GM12878 (cell line): ENCODE measurements at regions not wholly inside any gene's neighbourhood (a gene's known extent, or its start where the extent isn't known, plus 50 kb on each side); places are given as distances from the start of the nearest gene placed in this dataset.

Experiments
- CHD4 ChIP-seq: fragments of 200-600 bp; sonication (generic); IDR thresholded peaks from 2 replicates; pipeline ENCODE4 v1.6.1; 2016; ENCODE audit warnings: mild to moderate bottlenecking
- HDAC2 ChIP-seq: fragments of 200-600 bp; sonication (generic); IDR thresholded peaks from 2 replicates; pipeline ENCODE4 v1.6.1; 2017
- NFIC ChIP-seq: IDR thresholded peaks from 2 replicates; pipeline ENCODE4 v1.6.1; 2012; ENCODE audit warnings: low read depth, mild to moderate bottlenecking, inconsistent platforms, low read length, moderate library complexity
- SKIL ChIP-seq: fragments of 450-650 bp; IDR thresholded peaks from 2 replicates; pipeline ENCODE4 v1.6.1; 2017; ENCODE audit warnings: mild to moderate bottlenecking, low read depth, inconsistent platforms; ENCODE audit not compliant: poor library complexity, severe bottlenecking
- TBL1XR1 ChIP-seq: IDR thresholded peaks from 2 replicates; pipeline ENCODE4 v1.6.1; 2012; ENCODE audit warnings: low read depth, low read length, improper control_type of control experiment
- ZBTB33 ChIP-seq: fragments of 450-650 bp; IDR thresholded peaks from 2 replicates; pipeline ENCODE4 v1.6.1; 2017; ENCODE audit warnings: mild to moderate bottlenecking
- ZNF274 ChIP-seq: IDR thresholded peaks from one replicate; pipeline ENCODE4 v1.8.0; 2011; ENCODE audit not compliant: insufficient read length, insufficient read depth
- TF ChIP-seq, protein P1 (sequence below), 3 experiments: IDR thresholded peaks in 2 of 3; conservative IDR thresholded peaks in 1 of 3; 2 replicates each; pipeline ENCODE4 v1.5.1; 2011; ENCODE audit warnings: low read depth in 3 of 3, low read length in 3 of 3, mild to moderate bottlenecking in 3 of 3, control low read depth in 2 of 3, moderate library complexity in 2 of 3, inconsistent platforms in 1 of 3, mixed read lengths in 1 of 3; ENCODE audit not compliant: control insufficient read depth in 2 of 3, insufficient read depth in 1 of 3; ENCODE audit errors: extremely low read depth in 1 of 3

DNA sequence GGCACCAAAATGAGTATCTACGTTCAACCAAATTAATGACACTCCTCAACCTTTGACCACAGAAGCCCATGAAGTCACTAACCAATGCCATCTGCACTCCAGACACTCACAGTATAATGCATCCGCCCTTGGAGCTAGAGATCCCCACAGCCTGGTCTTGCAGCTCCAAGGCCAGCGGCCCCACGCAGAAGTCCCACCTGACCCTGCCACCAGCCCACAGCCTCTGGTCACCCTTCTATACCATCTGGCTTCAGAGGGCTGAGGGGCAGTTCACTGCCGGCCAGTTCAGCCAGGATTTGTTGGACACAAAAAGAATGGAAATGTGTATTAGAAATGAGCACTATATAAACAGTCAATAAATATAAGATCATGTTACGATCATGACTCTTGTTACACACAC lies 211.2 kb downstream of the RRAGC start:
- TF ChIP-seq ZNF274 (no peak), SKIL (no peak), CHD4 (no peak), HDAC2 (no peak), NFIC (no peak), ZBTB33 (no peak), TBL1XR1 (no peak)
- TF ChIP-seq, protein P1, sequence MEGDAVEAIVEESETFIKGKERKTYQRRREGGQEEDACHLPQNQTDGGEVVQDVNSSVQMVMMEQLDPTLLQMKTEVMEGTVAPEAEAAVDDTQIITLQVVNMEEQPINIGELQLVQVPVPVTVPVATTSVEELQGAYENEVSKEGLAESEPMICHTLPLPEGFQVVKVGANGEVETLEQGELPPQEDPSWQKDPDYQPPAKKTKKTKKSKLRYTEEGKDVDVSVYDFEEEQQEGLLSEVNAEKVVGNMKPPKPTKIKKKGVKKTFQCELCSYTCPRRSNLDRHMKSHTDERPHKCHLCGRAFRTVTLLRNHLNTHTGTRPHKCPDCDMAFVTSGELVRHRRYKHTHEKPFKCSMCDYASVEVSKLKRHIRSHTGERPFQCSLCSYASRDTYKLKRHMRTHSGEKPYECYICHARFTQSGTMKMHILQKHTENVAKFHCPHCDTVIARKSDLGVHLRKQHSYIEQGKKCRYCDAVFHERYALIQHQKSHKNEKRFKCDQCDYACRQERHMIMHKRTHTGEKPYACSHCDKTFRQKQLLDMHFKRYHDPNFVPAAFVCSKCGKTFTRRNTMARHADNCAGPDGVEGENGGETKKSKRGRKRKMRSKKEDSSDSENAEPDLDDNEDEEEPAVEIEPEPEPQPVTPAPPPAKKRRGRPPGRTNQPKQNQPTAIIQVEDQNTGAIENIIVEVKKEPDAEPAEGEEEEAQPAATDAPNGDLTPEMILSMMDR (IDR thresholded peaks at IDR 0.05 in 2 of 3, conservative IDR thresholded peaks at IDR 0.05 in 1 of 3; ENCODE audit: control insufficient read depth in 2 of 3, extremely low read depth in 1 of 3, insufficient read depth in 1 of 3, low read depth in 3 of 3, low read length in 3 of 3), result no peak
